SK-N-SH (cell line): ENCODE measurements at regions not wholly inside any gene's neighbourhood (a gene's known extent, or its start where the extent isn't known, plus 50 kb on each side); places are given as distances from the start of the nearest gene placed in this dataset.

Experiments used
- CHD2 ChIP-seq: fragments of 150-350 bp; IDR thresholded peaks from 2 replicates; pipeline ENCODE4 v1.6.1; 2018; ENCODE audit warnings: low read length; ENCODE audit not compliant: partially characterized antibody
- EP300 ChIP-seq, 2 experiments: IDR thresholded peaks; 2 replicates each; pipeline versions ENCODE4 v1.4.0 to v1.6.1; 2012; ENCODE audit warnings: borderline replicate concordance in 1 of 2, low read depth in 1 of 2, low read length in 1 of 2
- GABPA ChIP-seq: IDR thresholded peaks from 2 replicates; pipeline ENCODE4 v1.4.0; 2012; ENCODE audit warnings: low read depth, mild to moderate bottlenecking
- GATA2 ChIP-seq: sonication (generic); formaldehyde crosslinking; IDR thresholded peaks from 2 replicates; pipeline ENCODE4 v1.5.0; 2020; ENCODE audit warnings: mild to moderate bottlenecking, missing genetic modification reagents
- JUND ChIP-seq: IDR thresholded peaks from 2 replicates; pipeline ENCODE4 v1.4.0; 2012
- MEF2A ChIP-seq: IDR thresholded peaks from 2 replicates; pipeline ENCODE4 v1.4.0; 2012; ENCODE audit warnings: low read depth, borderline replicate concordance
- RAD21 ChIP-seq: IDR thresholded peaks from 2 replicates; pipeline ENCODE4 v1.6.1; 2012; ENCODE audit warnings: mild to moderate bottlenecking, low read length
- YY1 ChIP-seq: IDR thresholded peaks from 2 replicates; pipeline ENCODE4 v1.4.0; 2012; ENCODE audit warnings: low read depth, mild to moderate bottlenecking
- TF ChIP-seq, protein P1 (sequence below): fragments of 200-600 bp; sonication (generic); IDR thresholded peaks from 2 replicates; pipeline ENCODE4 v1.6.1; 2017; ENCODE audit warnings: antibody characterized with exemption, mild to moderate bottlenecking, moderate library complexity
- TF ChIP-seq, protein P2 (sequence below): IDR thresholded peaks from 2 replicates; pipeline ENCODE4 v1.4.0; 2012; ENCODE audit warnings: low read depth, borderline replicate concordance
- TF ChIP-seq, protein P3 (sequence below): IDR thresholded peaks from 2 replicates; pipeline ENCODE4 v1.6.1; 2012; ENCODE audit warnings: mild to moderate bottlenecking, low read depth, low read length, moderate library complexity

GRCh38 chr3:144351011-144351410 is 379.4 kb downstream of the DIPK2A start:
- TF ChIP-seq JUND, result no peak
- TF ChIP-seq, protein P1, sequence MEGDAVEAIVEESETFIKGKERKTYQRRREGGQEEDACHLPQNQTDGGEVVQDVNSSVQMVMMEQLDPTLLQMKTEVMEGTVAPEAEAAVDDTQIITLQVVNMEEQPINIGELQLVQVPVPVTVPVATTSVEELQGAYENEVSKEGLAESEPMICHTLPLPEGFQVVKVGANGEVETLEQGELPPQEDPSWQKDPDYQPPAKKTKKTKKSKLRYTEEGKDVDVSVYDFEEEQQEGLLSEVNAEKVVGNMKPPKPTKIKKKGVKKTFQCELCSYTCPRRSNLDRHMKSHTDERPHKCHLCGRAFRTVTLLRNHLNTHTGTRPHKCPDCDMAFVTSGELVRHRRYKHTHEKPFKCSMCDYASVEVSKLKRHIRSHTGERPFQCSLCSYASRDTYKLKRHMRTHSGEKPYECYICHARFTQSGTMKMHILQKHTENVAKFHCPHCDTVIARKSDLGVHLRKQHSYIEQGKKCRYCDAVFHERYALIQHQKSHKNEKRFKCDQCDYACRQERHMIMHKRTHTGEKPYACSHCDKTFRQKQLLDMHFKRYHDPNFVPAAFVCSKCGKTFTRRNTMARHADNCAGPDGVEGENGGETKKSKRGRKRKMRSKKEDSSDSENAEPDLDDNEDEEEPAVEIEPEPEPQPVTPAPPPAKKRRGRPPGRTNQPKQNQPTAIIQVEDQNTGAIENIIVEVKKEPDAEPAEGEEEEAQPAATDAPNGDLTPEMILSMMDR, result no peak
- no peak for TF ChIP-seq YY1
- no peak for TF ChIP-seq MEF2A
- TF ChIP-seq, protein P2, sequence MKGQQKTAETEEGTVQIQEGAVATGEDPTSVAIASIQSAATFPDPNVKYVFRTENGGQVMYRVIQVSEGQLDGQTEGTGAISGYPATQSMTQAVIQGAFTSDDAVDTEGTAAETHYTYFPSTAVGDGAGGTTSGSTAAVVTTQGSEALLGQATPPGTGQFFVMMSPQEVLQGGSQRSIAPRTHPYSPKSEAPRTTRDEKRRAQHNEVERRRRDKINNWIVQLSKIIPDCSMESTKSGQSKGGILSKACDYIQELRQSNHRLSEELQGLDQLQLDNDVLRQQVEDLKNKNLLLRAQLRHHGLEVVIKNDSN, result no peak
- no peak for TF ChIP-seq CHD2
- no peak for TF ChIP-seq EP300 (IDR thresholded peaks at IDR 0.05; ENCODE audit: borderline replicate concordance in 1 of 2, low read depth in 1 of 2, low read length in 1 of 2)
- no peak for TF ChIP-seq GABPA
- TF ChIP-seq, protein P3, sequence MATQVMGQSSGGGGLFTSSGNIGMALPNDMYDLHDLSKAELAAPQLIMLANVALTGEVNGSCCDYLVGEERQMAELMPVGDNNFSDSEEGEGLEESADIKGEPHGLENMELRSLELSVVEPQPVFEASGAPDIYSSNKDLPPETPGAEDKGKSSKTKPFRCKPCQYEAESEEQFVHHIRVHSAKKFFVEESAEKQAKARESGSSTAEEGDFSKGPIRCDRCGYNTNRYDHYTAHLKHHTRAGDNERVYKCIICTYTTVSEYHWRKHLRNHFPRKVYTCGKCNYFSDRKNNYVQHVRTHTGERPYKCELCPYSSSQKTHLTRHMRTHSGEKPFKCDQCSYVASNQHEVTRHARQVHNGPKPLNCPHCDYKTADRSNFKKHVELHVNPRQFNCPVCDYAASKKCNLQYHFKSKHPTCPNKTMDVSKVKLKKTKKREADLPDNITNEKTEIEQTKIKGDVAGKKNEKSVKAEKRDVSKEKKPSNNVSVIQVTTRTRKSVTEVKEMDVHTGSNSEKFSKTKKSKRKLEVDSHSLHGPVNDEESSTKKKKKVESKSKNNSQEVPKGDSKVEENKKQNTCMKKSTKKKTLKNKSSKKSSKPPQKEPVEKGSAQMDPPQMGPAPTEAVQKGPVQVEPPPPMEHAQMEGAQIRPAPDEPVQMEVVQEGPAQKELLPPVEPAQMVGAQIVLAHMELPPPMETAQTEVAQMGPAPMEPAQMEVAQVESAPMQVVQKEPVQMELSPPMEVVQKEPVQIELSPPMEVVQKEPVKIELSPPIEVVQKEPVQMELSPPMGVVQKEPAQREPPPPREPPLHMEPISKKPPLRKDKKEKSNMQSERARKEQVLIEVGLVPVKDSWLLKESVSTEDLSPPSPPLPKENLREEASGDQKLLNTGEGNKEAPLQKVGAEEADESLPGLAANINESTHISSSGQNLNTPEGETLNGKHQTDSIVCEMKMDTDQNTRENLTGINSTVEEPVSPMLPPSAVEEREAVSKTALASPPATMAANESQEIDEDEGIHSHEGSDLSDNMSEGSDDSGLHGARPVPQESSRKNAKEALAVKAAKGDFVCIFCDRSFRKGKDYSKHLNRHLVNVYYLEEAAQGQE, result no peak
- TF ChIP-seq RAD21, result no peak
- no peak for TF ChIP-seq GATA2
